Progenitor cell of endocrine pancreas (in vitro differentiated cells): ENCODE measurements at regions not wholly inside any gene's neighbourhood (a gene's known extent, or its start where the extent isn't known, plus 50 kb on each side); places are given as distances from the start of the nearest gene placed in this dataset.

Experiments
- DNase-seq: peaks from one replicate; pipeline ENCODE4 v3.0.0; 2021; ENCODE audit warnings: low spot score; ENCODE audit not compliant: unreplicated experiment
- H3K27ac Mint-ChIP-seq: 2 replicates; pipeline ENCODE4 v1.8.0; 2021; ENCODE audit warnings: mild to moderate bottlenecking, moderate library complexity, mixed read lengths
- H3K27me3 Mint-ChIP-seq: 2 replicates; pipeline ENCODE4 v1.8.0; 2021; ENCODE audit warnings: mixed read lengths
- H3K36me3 Mint-ChIP-seq: 2 replicates; pipeline ENCODE4 v1.8.0; 2022; ENCODE audit warnings: mixed read lengths; ENCODE audit not compliant: insufficient read depth
- H3K4me1 Mint-ChIP-seq: 2 replicates; pipeline ENCODE4 v1.8.0; 2021; ENCODE audit warnings: low read depth, mixed read lengths
- H3K4me3 Mint-ChIP-seq: 2 replicates; pipeline ENCODE4 v1.8.0; 2021; ENCODE audit warnings: low read depth, mild to moderate bottlenecking, moderate library complexity, mixed read lengths
- H3K9me3 Mint-ChIP-seq: 2 replicates; pipeline ENCODE4 v1.8.0; 2021; ENCODE audit warnings: low read depth, mixed read lengths
- CTCF ChIP-seq: fragments of 200-600 bp; sonication (generic); IDR thresholded peaks from one replicate; pipeline ENCODE4 v1.5.0; 2021; ENCODE audit warnings: antibody characterized with exemption, mild to moderate bottlenecking; ENCODE audit not compliant: unreplicated experiment

- H3K4me3 Mint-ChIP-seq: no peak overlapping the region
Observed at GRCh38 chr13:80727321-80727975, 386.5 kb upstream of the SPRY2 start.

GRCh38 chr13:80726868-80727267 is 385.9 kb upstream of the SPRY2 start:
- H3K36me3 Mint-ChIP-seq: no peaks in the 10 kb centered on the region
- no peak overlapping the region for H3K27ac Mint-ChIP-seq
- no peaks in the 10 kb centered on the region for H3K27me3 Mint-ChIP-seq
- peaks cover 7% of the 10 kb centered on the region for H3K4me1 Mint-ChIP-seq
- H3K4me3 Mint-ChIP-seq: no peak overlapping the region
- TF ChIP-seq CTCF: no peak
- peaks cover 4% of the 10 kb centered on the region for H3K9me3 Mint-ChIP-seq
- DNase-seq: no peak

More at GRCh38 chr13:80727321-80727975, 386.5 kb upstream of the SPRY2 start:
- Mint-ChIP-seq H3K36me3 (no peaks in the 10 kb centered on the region), H3K27ac (no peak overlapping the region), H3K4me1 (peaks cover 7% of the 10 kb centered on the region), H3K27me3 (no peaks in the 10 kb centered on the region), H3K9me3 (peaks cover 4% of the 10 kb centered on the region)
- no peak for DNase-seq
- no peak for TF ChIP-seq CTCF

- TF ChIP-seq CTCF: no peak
- no peaks in the 10 kb centered on the region for H3K27me3 Mint-ChIP-seq
- H3K4me3 Mint-ChIP-seq: no peak overlapping the region
- H3K9me3 Mint-ChIP-seq: no peaks in the 10 kb centered on the region
- no peaks in the 10 kb centered on the region for H3K36me3 Mint-ChIP-seq
- no peak for DNase-seq
- peaks cover 4% of the 10 kb centered on the region for H3K4me1 Mint-ChIP-seq
- no peak overlapping the region for H3K27ac Mint-ChIP-seq
Observed at GRCh38 chr13:80721689-80722088, 380.8 kb upstream of the SPRY2 start.

GRCh38 chr13:80718970-80719369 is 378.0 kb upstream of the SPRY2 start:
- Mint-ChIP-seq H3K27ac (no peak overlapping the region), H3K9me3 (no peaks in the 10 kb centered on the region), H3K4me1 (peaks cover 9% of the 10 kb centered on the region), H3K4me3 (no peak overlapping the region), H3K27me3 (no peaks in the 10 kb centered on the region), H3K36me3 (no peaks in the 10 kb centered on the region)
- DNase-seq: no peak
- TF ChIP-seq CTCF: no peak

GRCh38 chr13:80717776-80718175 is 376.9 kb upstream of the SPRY2 start:
- no peak for TF ChIP-seq CTCF
- DNase-seq: no peak
- peaks cover 9% of the 10 kb centered on the region for H3K4me1 Mint-ChIP-seq
- no peaks in the 10 kb centered on the region for H3K27me3 Mint-ChIP-seq
- H3K9me3 Mint-ChIP-seq: peaks cover 7% of the 10 kb centered on the region
- H3K27ac Mint-ChIP-seq: no peak overlapping the region
- H3K4me3 Mint-ChIP-seq: no peak overlapping the region
- no peaks in the 10 kb centered on the region for H3K36me3 Mint-ChIP-seq
